PC-9 (cell line): ENCODE measurements at regions not wholly inside any gene's neighbourhood (a gene's known extent, or its start where the extent isn't known, plus 50 kb on each side); places are given as distances from the start of the nearest gene placed in this dataset.

Experiments used
- BruUV-seq: library from RNA; stranded (reverse); fragments of 400-500 nt; replicated peaks from 2 replicates; lab custom pipeline; 2021; lab: Mats Ljungman, UMichigan
- CTCF ChIA-PET: fragments of 300-600 bp; sonication (Branson Sonifier 250); formaldehyde crosslinking; loops from one replicate; lab custom pipeline; 2022; ENCODE audit warnings: antibody characterized with exemption; lab: Charles Lee
- POLR2A ChIA-PET: fragments of 300-600 bp; sonication (Branson Sonifier 250); formaldehyde crosslinking; loops from one replicate; lab custom pipeline; 2022; ENCODE audit warnings: antibody characterized with exemption; ENCODE audit not compliant: unreplicated experiment; lab: Charles Lee
- DNase-seq, 2 experiments: peaks; one replicate each; pipeline versions ENCODE4 v3.0.0 to v3.0.0-alpha.2; 2015 to 2022; ENCODE audit warnings: mixed read lengths in 1 of 2
- H2AFZ ChIP-seq: fragments of 200-600 bp; sonication (generic); 2 replicates; pipeline ENCODE4 v1.8.1; 2017; ENCODE audit warnings: antibody characterized with exemption
- H3F3A ChIP-seq: fragments of 200-600 bp; sonication (generic); 2 replicates; pipeline ENCODE4 v1.8.1; 2017; ENCODE audit warnings: antibody characterized with exemption, mild to moderate bottlenecking, low read depth; ENCODE audit not compliant: insufficient read depth
- H3K27ac ChIP-seq: fragments of 200-600 bp; sonication (generic); 2 replicates; pipeline ENCODE4 v1.6.1; 2016; ENCODE audit warnings: mixed run types
- H3K27me3 ChIP-seq: fragments of 200-600 bp; sonication (generic); 2 replicates; pipeline ENCODE4 v1.6.1; 2016; ENCODE audit warnings: low read depth, mixed run types; ENCODE audit not compliant: insufficient read depth
- H3K36me3 ChIP-seq: fragments of 200-600 bp; sonication (generic); 2 replicates; pipeline ENCODE4 v1.6.1; 2016; ENCODE audit warnings: low read depth, mixed run types
- H3K4me1 ChIP-seq: fragments of 200-600 bp; sonication (generic); replicated peaks from 2 replicates; pipeline ENCODE4 v1.6.1; 2016; ENCODE audit warnings: mixed run types; ENCODE audit not compliant: insufficient read depth
- H3K4me2 ChIP-seq: fragments of 200-600 bp; sonication (generic); 2 replicates; pipeline ENCODE4 v1.6.1; 2017; ENCODE audit warnings: mixed run types
- H3K4me3 ChIP-seq: fragments of 200-600 bp; sonication (generic); 2 replicates; pipeline ENCODE4 v1.6.1; 2016; ENCODE audit warnings: mixed run types
- H3K79me2 ChIP-seq: fragments of 200-600 bp; sonication (generic); 2 replicates; pipeline ENCODE4 v1.6.1; 2017; ENCODE audit warnings: low read depth, mixed run types
- H3K9me2 ChIP-seq: fragments of 200-600 bp; sonication (generic); 2 replicates; pipeline ENCODE4 v1.8.1; 2017; ENCODE audit warnings: mild to moderate bottlenecking; ENCODE audit not compliant: insufficient read depth
- H3K9me3 ChIP-seq: fragments of 200-600 bp; sonication (generic); 2 replicates; pipeline ENCODE4 v1.8.1; 2016; ENCODE audit warnings: low read depth; ENCODE audit not compliant: insufficient read depth
- H4K20me1 ChIP-seq: fragments of 200-600 bp; sonication (generic); 2 replicates; pipeline ENCODE4 v1.8.1; 2017; ENCODE audit not compliant: insufficient read depth
- CTCF ChIP-seq: fragments of 200-600 bp; sonication (generic); conservative IDR thresholded peaks from 2 replicates; pipeline ENCODE4 v1.6.1; 2017; ENCODE audit warnings: mixed run types, antibody characterized with exemption, mild to moderate bottlenecking, moderate library complexity
- EZH2 ChIP-seq: fragments of 200-600 bp; sonication (generic); IDR thresholded peaks from 2 replicates; pipeline ENCODE4 v1.8.0; 2017; ENCODE audit warnings: antibody characterized with exemption, low read depth
- intact Hi-C: fragments of 100-400 bp; cut with micrococcal nuclease; formaldehyde crosslinking; loops from one replicate; pipeline ENCODE4 v1.10.0; 2022; ENCODE audit not compliant: unreplicated experiment

- no TSS peak for BruUV-seq
- Histone ChIP-seq H3K9me2 (no peaks in the 10 kb centered on the region), H3K9me3 (no peaks in the 10 kb centered on the region), H2AFZ (no peak overlapping the region), H3K27me3 (peaks cover 50% of the 10 kb centered on the region), H3K4me2 (no peak overlapping the region), H4K20me1 (no peaks in the 10 kb centered on the region), H3K36me3 (no peaks in the 10 kb centered on the region), H3K4me1 (no peaks in the 10 kb centered on the region), H3K4me3 (no peak overlapping the region), H3K79me2 (no peaks in the 10 kb centered on the region), H3K27ac (no peak overlapping the region), H3F3A (no peaks in the 10 kb centered on the region)
- TF ChIP-seq EZH2: no peak
- no peak for TF ChIP-seq CTCF
- CTCF ChIA-PET: no interaction called here
- POLR2A ChIA-PET: no interaction called here
- no peak for DNase-seq
- intact Hi-C loops: no loop called here
These were observed 192.1 kb upstream of the MGMT start for GRCh38 chr10:129274748-129275474.

GRCh38 chr10:129275886-129276285 lies 191.2 kb upstream of the MGMT start:
- no peaks in the 10 kb centered on the region for H3K9me2 ChIP-seq
- H3K79me2 ChIP-seq: no peaks in the 10 kb centered on the region
- intact Hi-C loops: no loop called here
- no peaks in the 10 kb centered on the region for H3K36me3 ChIP-seq
- H3K27me3 ChIP-seq: peaks cover 50% of the 10 kb centered on the region
- no peaks in the 10 kb centered on the region for H3F3A ChIP-seq
- no peaks in the 10 kb centered on the region for H4K20me1 ChIP-seq
- no peaks in the 10 kb centered on the region for H3K4me1 ChIP-seq
- no peak overlapping the region for H3K27ac ChIP-seq
- TF ChIP-seq CTCF (no peak), EZH2 (no peak)
- DNase-seq: no peak
- no peak overlapping the region for H3K4me2 ChIP-seq
- no peaks in the 10 kb centered on the region for H3K9me3 ChIP-seq
- ChIA-PET POLR2A (no interaction called here), CTCF (no interaction called here)
- no peak overlapping the region for H3K4me3 ChIP-seq
- H2AFZ ChIP-seq: no peak overlapping the region
- BruUV-seq: no TSS peak

- TF ChIP-seq CTCF (no peak), EZH2 (no peak)
- CTCF ChIA-PET: no interaction called here
- no peak overlapping the region for H3K4me2 ChIP-seq
- H4K20me1 ChIP-seq: no peaks in the 10 kb centered on the region
- POLR2A ChIA-PET: no interaction called here
- H3K27me3 ChIP-seq: peaks cover 47% of the 10 kb centered on the region
- H3K9me3 ChIP-seq: no peaks in the 10 kb centered on the region
- no peak overlapping the region for H3K4me3 ChIP-seq
- H3K36me3 ChIP-seq: no peaks in the 10 kb centered on the region
- no peak overlapping the region for H3K27ac ChIP-seq
- H3K79me2 ChIP-seq: no peaks in the 10 kb centered on the region
- BruUV-seq: no TSS peak
- no peaks in the 10 kb centered on the region for H3K4me1 ChIP-seq
- H3F3A ChIP-seq: no peaks in the 10 kb centered on the region
- no peak for DNase-seq
- intact Hi-C loops: no loop called here
- H2AFZ ChIP-seq: no peak overlapping the region
- H3K9me2 ChIP-seq: no peaks in the 10 kb centered on the region
These were observed 190.0 kb upstream of the MGMT start for GRCh38 chr10:129277084-129277483.
